GM23338 (cell line): ENCODE measurements at regions not wholly inside any gene's neighbourhood (a gene's known extent, or its start where the extent isn't known, plus 50 kb on each side); places are given as distances from the start of the nearest gene placed in this dataset.

Experiments
- CTCF ChIP-seq, 2 experiments: fragments of 200-600 bp in 1 of 2; sonication (generic) in 1 of 2; conservative IDR thresholded peaks; 2 replicates each; pipeline versions ENCODE4 v1.5.1 to v1.6.1; 2016 to 2017; ENCODE audit warnings: antibody characterized with exemption in 2 of 2, low read depth in 2 of 2, mild to moderate bottlenecking in 2 of 2, moderate library complexity in 1 of 2
- EZH2 ChIP-seq: fragments of 200-600 bp; sonication (generic); IDR thresholded peaks from one replicate; pipeline ENCODE4 v1.8.0; 2017; ENCODE audit warnings: antibody characterized with exemption, mild to moderate bottlenecking, low read depth; ENCODE audit not compliant: unreplicated experiment

- TF ChIP-seq EZH2: no peak
- no peak for TF ChIP-seq CTCF (conservative IDR thresholded peaks at IDR 0.05; ENCODE audit: low read depth in 2 of 2)
Observed at GRCh38 chr12:82176761-82177490, 181.3 kb downstream of the CCDC59 start.
